GM23338 (cell line): ENCODE measurements at regions not wholly inside any gene's neighbourhood (a gene's known extent, or its start where the extent isn't known, plus 50 kb on each side); places are given as distances from the start of the nearest gene placed in this dataset.

Experiments
- ATAC-seq: fragments of 200-7000 bp; cut with Tn5 transposase; 3 replicates; pipeline ENCODE4 v1.9.1; 2020
- DNase-seq: peaks from one replicate; pipeline ENCODE4 v3.0.0-alpha.2; 2015; ENCODE audit warnings: low spot score
- H2AFZ ChIP-seq: fragments of 200-600 bp; sonication (generic); 2 replicates; pipeline ENCODE4 v1.8.0; 2016; ENCODE audit warnings: antibody characterized with exemption, mild to moderate bottlenecking, moderate library complexity
- H3F3A ChIP-seq: fragments of 200-600 bp; sonication (generic); replicated peaks from 2 replicates; pipeline ENCODE4 v1.8.0; 2017; ENCODE audit warnings: antibody characterized with exemption, mixed run types, low read depth
- H3K27ac ChIP-seq: fragments of 200-600 bp; sonication (generic); 2 replicates; pipeline ENCODE4 v1.6.1; 2016; ENCODE audit warnings: low read depth
- H3K27me3 ChIP-seq: fragments of 200-600 bp; sonication (generic); 2 replicates; pipeline ENCODE4 v1.8.0; 2016; ENCODE audit warnings: mild to moderate bottlenecking, mixed run types, moderate library complexity; ENCODE audit not compliant: insufficient read depth
- H3K36me3 ChIP-seq: fragments of 200-600 bp; sonication (generic); 2 replicates; pipeline ENCODE4 v1.8.0; 2016; ENCODE audit warnings: mild to moderate bottlenecking; ENCODE audit not compliant: insufficient read depth
- H3K4me1 ChIP-seq: fragments of 200-600 bp; sonication (generic); 2 replicates; pipeline ENCODE4 v1.8.0; 2016; ENCODE audit warnings: mild to moderate bottlenecking, moderate library complexity; ENCODE audit not compliant: insufficient read depth
- H3K4me2 ChIP-seq: fragments of 200-600 bp; sonication (generic); 2 replicates; pipeline ENCODE4 v1.7.1; 2017; ENCODE audit warnings: mixed run types
- H3K4me3 ChIP-seq: fragments of 200-600 bp; sonication (generic); 2 replicates; pipeline ENCODE4 v1.6.1; 2016; ENCODE audit warnings: mixed run types
- H3K79me2 ChIP-seq: fragments of 200-600 bp; sonication (generic); replicated peaks from 2 replicates; pipeline ENCODE4 v1.8.0; 2017; ENCODE audit warnings: mild to moderate bottlenecking; ENCODE audit not compliant: insufficient read depth
- H3K9me2 ChIP-seq: fragments of 200-600 bp; sonication (generic); 2 replicates; pipeline ENCODE4 v1.8.0; 2017; ENCODE audit not compliant: insufficient read depth
- H4K20me1 ChIP-seq: fragments of 200-600 bp; sonication (generic); replicated peaks from 2 replicates; pipeline ENCODE4 v1.8.0; 2017; ENCODE audit warnings: mild to moderate bottlenecking; ENCODE audit not compliant: insufficient read depth
- H3K27ac Mint-ChIP-seq: 2 replicates; pipeline ENCODE4 v1.8.0; 2020; ENCODE audit warnings: inconsistent platforms, mild to moderate bottlenecking, moderate library complexity, mixed read lengths
- H3K27me3 Mint-ChIP-seq: 3 replicates; pipeline ENCODE4 v1.8.0; 2022; ENCODE audit warnings: low read depth, mild to moderate bottlenecking, moderate library complexity, mixed read lengths, inconsistent platforms; ENCODE audit not compliant: insufficient read depth, poor library complexity
- H3K36me3 Mint-ChIP-seq: 3 replicates; pipeline ENCODE4 v1.8.0; 2021; ENCODE audit warnings: low read depth, mild to moderate bottlenecking, inconsistent platforms, moderate library complexity, mixed read lengths
- H3K4me1 Mint-ChIP-seq: 3 replicates; pipeline ENCODE4 v1.8.0; 2020; ENCODE audit warnings: mild to moderate bottlenecking, inconsistent platforms, mixed read lengths
- H3K4me3 Mint-ChIP-seq: 3 replicates; pipeline ENCODE4 v1.8.0; 2021; ENCODE audit warnings: moderate library complexity, mild to moderate bottlenecking, inconsistent platforms, mixed read lengths
- H3K9me3 Mint-ChIP-seq: 3 replicates; pipeline ENCODE4 v1.8.0; 2020; ENCODE audit warnings: moderate library complexity, mild to moderate bottlenecking, inconsistent platforms, mixed read lengths
- CREB1 ChIP-seq: fragments of 250-450 bp; sonication (Bioruptor Pico); IDR thresholded peaks from 2 replicates; pipeline ENCODE4 v1.5.0; 2020; ENCODE audit warnings: low read depth, mild to moderate bottlenecking, moderate library complexity
- ETS1 ChIP-seq: IDR thresholded peaks from 2 replicates; pipeline ENCODE4 v1.6.1; 2016; ENCODE audit warnings: antibody characterized with exemption
- JUNB ChIP-seq: IDR thresholded peaks from one replicate; pipeline ENCODE4 v1.6.1; 2016; ENCODE audit warnings: antibody characterized with exemption; ENCODE audit not compliant: unreplicated experiment
- STAT1 ChIP-seq: IDR thresholded peaks from one replicate; pipeline ENCODE4 v1.6.1; 2016; ENCODE audit warnings: antibody characterized with exemption; ENCODE audit not compliant: unreplicated experiment
- ZNF462 ChIP-seq: fragments of 250-450 bp; sonication (Bioruptor Pico); IDR thresholded peaks from 2 replicates; pipeline ENCODE4 v1.5.0; 2020; ENCODE audit warnings: mild to moderate bottlenecking, moderate library complexity

- no peak for TF ChIP-seq ZNF462 (CRISPR knock-in tag)
- no peak for TF ChIP-seq STAT1
- no peak for TF ChIP-seq ETS1
These were observed 182.9 kb upstream of the RMP24 start (continued) for GRCh38 chr18:35789543-35789942.

- Mint-ChIP-seq H3K4me3 (no peak overlapping the region), H3K27ac (no peak overlapping the region; the same call in 1 of the 2 replicates), H3K9me3 (no peaks in the 10 kb centered on the region), H3K4me1 (peaks cover 11% of the 10 kb centered on the region; the same call in 2 of the 3 replicates), H3K36me3 (no peaks in the 10 kb centered on the region), H3K27me3 (peaks cover 2% of the 10 kb centered on the region)
- no peak overlapping the region for H2AFZ ChIP-seq
- no peaks in the 10 kb centered on the region for H3K36me3 ChIP-seq
- H3K27me3 ChIP-seq: no peaks in the 10 kb centered on the region
- H3K9me2 ChIP-seq: no peaks in the 10 kb centered on the region
- no peak overlapping the region for H3K4me2 ChIP-seq
- H3K27ac ChIP-seq: no peak overlapping the region
- DNase-seq (peak; percentile 23), ATAC-seq (peak; percentile 50)
- no peaks in the 10 kb centered on the region for H3K79me2 ChIP-seq
- no peaks in the 10 kb centered on the region for H3K4me1 ChIP-seq
- no peaks in the 10 kb centered on the region for H3F3A ChIP-seq
- H3K4me3 ChIP-seq: no peak overlapping the region
- H4K20me1 ChIP-seq: no peaks in the 10 kb centered on the region
- TF ChIP-seq ZNF462 (CRISPR knock-in tag) (no peak), STAT1 (no peak), JUNB (no peak), CREB1 (CRISPR knock-in tag) (no peak), ETS1 (no peak)
These were observed 174.5 kb upstream of the RMP24 start for GRCh38 chr18:35797948-35798347.
